Panc1 (cell line): ENCODE measurements at regions not wholly inside any gene's neighbourhood (a gene's known extent, or its start where the extent isn't known, plus 50 kb on each side); places are given as distances from the start of the nearest gene placed in this dataset.

Experiments used
- CTCF ChIP-seq: fragments of 450-650 bp; IDR thresholded peaks from 2 replicates; pipeline ENCODE4 v1.5.1; 2017; ENCODE audit warnings: mild to moderate bottlenecking
- POLR2AphosphoS5 ChIP-seq: IDR thresholded peaks from 2 replicates; pipeline ENCODE4 v1.6.1; 2012; ENCODE audit warnings: mild to moderate bottlenecking, low read depth, low read length, moderate library complexity
- TF ChIP-seq, protein P1 (sequence below), 2 experiments: IDR thresholded peaks; 2 replicates each; pipeline ENCODE4 v1.6.1; 2011 to 2012; ENCODE audit warnings: low read depth in 2 of 2, control low read depth in 1 of 2, low read length in 1 of 2, mild to moderate bottlenecking in 1 of 2, moderate library complexity in 1 of 2; ENCODE audit not compliant: insufficient read depth in 1 of 2

GRCh38 chr1:68359045-68359444, 90.7 kb downstream of the RPE65 start:
- TF ChIP-seq CTCF (no peak), POLR2AphosphoS5 (no peak)
- TF ChIP-seq, protein P1, sequence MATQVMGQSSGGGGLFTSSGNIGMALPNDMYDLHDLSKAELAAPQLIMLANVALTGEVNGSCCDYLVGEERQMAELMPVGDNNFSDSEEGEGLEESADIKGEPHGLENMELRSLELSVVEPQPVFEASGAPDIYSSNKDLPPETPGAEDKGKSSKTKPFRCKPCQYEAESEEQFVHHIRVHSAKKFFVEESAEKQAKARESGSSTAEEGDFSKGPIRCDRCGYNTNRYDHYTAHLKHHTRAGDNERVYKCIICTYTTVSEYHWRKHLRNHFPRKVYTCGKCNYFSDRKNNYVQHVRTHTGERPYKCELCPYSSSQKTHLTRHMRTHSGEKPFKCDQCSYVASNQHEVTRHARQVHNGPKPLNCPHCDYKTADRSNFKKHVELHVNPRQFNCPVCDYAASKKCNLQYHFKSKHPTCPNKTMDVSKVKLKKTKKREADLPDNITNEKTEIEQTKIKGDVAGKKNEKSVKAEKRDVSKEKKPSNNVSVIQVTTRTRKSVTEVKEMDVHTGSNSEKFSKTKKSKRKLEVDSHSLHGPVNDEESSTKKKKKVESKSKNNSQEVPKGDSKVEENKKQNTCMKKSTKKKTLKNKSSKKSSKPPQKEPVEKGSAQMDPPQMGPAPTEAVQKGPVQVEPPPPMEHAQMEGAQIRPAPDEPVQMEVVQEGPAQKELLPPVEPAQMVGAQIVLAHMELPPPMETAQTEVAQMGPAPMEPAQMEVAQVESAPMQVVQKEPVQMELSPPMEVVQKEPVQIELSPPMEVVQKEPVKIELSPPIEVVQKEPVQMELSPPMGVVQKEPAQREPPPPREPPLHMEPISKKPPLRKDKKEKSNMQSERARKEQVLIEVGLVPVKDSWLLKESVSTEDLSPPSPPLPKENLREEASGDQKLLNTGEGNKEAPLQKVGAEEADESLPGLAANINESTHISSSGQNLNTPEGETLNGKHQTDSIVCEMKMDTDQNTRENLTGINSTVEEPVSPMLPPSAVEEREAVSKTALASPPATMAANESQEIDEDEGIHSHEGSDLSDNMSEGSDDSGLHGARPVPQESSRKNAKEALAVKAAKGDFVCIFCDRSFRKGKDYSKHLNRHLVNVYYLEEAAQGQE (IDR thresholded peaks at IDR 0.05; ENCODE audit: insufficient read depth in 1 of 2, low read depth in 2 of 2, low read length in 1 of 2) = no peak
